ENCODE measurements at regions not wholly inside any gene's neighbourhood (a gene's known extent, or its start where the extent isn't known, plus 50 kb on each side); places are given as distances from the start of the nearest gene placed in this dataset.

DNA sequence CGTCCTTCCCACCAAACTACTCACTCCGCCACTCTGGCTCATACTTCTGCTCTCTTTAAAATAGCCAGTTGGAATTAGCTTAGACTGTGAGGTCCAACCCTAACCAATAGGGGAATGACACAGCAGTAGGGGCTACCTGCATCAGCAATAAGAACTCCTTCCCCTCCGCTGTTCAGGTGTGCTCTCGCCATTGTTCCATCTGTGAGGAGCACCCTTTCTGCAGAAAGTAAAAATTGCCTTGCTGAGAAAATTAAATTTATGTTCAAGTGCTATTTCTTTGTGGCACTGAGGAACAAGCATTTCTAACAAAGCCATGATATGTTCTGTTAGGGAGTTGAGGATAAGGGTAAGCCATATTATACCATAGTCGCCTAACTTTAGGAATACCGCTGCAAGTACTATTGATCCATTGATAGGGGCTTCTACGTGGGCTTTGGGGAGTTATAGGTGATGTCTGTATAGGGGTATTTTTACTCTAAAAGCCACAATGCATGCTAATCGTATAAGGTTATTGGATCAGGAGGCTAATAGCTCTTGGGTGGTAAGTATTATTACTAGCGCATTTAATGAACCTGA, 1269.5 kb downstream of the TYW1 start:
- no peak for DNase-seq

DNA sequence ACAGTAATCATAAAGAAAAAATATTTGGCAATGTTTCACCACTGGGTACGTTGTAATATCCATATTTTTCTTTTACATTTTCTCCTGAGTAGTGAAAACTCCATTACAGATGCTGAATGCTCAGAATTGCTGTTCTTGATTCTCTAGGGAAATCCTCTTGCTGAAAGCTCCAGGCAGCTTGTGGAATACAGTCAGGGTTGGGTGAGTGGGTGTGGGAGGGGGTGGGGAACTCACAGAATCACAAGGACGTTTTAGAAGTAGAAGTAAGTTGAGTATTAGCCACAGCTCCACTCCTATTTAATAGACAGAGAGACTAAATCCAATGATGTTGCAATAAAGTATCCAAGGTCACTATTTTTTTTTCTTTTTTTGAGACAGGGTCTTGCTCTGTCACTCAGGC, 1270.9 kb downstream of the TYW1 start:
- DNase-seq = no peak

DNA sequence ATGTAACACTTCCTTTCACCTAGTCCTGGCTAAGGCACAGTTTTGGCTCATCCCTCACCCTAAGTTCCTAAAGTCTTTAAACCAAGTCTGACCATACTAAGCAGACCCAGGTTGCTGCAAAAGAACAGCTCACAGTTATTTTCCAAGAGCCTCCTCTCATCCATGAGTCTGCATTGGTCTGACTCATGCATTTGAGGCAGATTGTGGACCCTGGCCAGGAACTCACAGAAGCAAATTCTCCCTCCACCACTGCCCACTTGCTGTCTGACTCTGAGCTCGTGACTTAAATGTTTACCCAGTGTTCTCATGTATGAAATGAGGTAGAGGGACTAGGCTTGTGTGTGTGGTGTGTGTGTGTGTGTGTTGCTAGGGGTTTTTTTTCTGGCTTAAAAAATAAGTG, 1272.8 kb downstream of the TYW1 start:
- no peak for DNase-seq

DNA sequence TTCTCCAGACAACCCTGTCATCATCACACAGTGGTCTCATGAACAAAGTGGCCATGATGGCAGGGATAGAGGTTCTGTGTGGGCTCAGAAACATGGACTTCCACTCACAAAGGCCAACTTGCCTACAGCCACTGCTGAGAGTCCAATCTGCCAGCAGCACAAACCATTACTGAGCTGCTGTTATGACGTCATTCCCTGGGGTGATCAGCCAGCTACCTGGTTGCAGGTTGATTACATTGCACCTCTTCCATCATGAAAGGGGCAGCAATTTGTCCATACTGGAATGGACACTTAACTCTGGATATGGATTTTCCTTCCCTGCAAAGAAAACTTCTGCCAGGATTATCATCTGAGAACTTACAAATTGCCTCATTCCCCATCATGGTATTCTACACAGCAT, 1275.9 kb downstream of the TYW1 start:
- no peak for DNase-seq

DNA sequence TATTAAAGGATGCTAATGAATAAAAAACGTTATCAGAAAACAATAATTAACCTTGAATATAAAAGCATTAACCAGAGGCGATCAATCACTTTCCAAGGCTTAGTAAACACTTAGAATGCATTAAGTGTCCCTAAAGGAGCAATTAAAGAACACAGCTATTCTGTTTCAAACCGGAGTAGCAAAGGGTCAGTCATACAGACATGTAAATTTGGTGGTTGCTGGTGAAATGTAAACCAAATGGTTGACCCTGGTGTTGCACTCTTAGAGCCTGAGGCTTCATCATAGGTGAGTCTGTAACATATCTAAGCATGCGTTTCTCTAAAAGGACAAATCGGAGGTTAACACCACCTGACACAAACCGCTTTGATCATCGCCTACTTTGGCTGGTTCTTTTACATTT, 1280.1 kb downstream of the TYW1 start:
- no peak for DNase-seq

DNA sequence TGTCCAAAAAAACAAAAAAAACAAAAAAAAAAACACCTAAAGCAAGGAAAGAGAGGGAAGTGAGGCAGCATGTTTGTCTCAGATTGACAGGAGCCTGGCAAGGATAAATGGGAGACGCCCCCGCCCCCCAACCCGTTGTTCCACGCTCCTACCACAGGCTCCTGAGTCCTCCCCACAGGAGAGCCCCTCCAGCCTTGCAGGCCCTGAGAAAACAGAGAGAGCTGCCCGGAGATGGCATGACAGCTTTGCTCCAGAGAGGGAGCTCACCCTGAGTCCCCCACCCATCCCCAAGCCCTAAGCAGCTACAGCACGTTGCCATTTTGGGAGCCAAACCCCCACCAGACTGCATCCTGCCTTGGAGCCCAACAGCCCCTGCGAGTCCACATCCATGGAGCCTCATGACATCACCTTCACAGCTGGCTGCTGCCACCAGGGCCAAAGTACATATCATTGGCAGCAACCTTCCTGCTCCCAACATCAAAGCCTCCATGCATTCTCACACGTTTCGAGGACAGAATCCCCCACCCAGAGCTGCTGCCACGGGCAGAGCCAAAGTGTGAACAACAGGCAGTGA, 1283.3 kb downstream of the TYW1 start:
- no peak for DNase-seq

DNA sequence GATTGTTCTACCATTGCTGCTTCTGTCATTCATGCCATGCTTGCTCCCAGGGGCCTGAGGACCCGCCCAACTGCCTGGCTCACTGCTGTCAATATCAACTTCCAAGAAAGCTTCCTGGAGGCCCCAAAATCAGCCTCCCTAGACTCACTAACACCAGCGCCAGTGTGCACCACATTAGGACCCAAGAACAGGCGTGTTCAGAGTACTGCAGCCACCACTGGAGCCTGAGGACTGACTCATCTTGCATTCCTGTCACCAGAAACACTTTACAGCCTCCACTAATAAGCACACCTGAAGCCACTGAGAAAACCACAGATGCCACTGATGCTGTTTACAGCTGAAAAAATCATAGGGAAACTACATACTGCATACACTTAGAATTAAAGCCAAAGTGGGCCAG, 1284.3 kb downstream of the TYW1 start:
- no peak for DNase-seq

DNA sequence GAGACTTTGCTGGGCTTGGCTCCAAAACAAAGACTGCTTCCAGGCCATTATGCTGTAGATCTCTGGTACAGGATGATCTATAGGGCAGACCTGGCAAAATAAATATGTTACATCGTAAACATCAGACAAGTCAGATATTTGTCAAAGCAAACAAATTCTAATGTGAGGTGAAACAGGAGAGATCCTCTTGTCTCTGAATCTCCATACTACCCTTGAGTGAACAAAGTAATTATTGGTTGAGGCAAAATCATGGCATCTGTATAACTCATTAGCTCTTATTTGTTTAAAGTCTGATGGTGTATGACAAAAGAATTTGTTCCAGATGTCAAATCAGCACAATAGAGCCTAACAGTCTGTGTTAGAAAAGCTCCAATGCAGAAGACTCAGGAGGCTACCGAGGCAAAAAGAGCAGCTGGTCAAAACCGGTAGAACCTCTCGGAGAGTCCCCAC, 1291.5 kb downstream of the TYW1 start:
- no peak for DNase-seq

DNA sequence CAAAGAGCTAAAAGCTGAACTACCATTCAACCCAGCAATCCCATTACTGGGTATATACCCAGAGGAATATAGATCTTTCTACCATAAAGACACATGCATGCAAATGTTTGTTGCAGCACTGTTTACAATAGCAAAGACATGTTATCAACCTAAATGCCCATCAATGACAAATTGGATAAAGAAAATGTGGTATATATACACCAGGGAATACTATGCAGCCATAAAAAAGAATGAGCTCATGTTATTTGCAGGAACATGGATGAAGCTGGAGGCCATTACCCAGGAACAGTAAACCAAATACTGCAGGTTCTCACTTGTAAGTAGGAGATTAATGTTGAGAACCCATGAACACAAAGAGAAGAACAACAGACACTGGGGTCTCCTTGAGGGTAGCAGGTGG, 1295.1 kb downstream of the TYW1 start:
- no peak for DNase-seq

DNA sequence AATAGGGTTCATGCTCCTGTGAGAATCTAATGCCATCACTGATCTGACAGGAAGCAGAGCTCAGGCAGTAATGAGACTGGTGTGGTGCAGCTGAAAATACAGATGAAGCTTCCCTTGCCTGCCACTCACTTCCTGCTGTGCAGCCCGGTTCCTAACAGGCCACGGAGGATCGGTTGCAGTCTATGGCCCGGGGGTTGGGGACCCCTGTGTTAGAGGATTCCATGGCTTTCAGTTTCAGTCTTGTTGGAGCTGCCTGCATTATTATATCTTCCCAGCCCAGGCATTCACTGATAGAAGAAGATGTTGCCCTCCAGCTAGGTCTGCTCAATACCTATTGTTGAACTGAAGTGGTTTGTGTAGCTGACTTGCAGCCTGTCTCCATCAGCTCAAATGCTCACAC, 1298.8 kb downstream of the TYW1 start:
- no peak for DNase-seq

DNA sequence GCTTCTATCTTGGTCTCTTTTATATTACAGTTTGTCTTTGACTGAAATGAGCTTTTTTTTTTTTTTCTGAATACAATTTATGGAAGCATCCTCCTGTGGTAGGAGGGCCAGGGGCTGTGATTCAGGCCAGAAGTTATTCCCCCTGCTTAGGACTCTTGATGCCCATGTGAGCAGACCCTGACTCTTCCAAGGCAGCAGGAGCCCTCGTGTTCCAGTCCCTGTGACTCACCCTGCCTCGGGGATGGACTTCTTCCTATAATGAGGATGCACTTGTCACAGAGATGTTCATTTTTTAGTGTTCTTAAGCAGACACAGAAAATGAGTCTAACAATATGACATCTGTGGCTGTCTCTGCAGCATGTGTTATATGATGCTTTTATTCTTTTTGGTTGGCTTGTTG, 1293.7 kb upstream of the AUTS2 start:
- no peak for DNase-seq

DNA sequence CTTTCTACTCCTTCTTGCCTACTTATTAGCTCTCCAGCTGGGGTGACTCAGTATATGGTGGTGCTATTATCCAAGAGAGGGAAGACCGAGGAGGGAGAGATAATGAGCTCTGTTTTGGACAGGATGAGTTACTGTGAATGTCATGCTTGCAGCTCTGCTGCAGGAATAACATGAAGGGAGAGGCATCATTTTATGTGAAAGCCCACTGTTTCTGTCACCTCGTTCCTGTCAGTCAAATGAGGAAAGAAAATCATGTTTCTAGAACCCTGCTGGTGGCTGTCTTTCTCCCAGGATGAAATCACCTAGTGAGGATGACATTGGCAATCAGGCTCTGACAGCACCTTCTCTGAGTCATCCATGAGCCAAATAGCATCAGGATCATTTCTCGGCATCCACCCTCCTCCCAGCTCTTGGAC, 1291.6 kb upstream of the AUTS2 start:
- no peak for DNase-seq

DNA sequence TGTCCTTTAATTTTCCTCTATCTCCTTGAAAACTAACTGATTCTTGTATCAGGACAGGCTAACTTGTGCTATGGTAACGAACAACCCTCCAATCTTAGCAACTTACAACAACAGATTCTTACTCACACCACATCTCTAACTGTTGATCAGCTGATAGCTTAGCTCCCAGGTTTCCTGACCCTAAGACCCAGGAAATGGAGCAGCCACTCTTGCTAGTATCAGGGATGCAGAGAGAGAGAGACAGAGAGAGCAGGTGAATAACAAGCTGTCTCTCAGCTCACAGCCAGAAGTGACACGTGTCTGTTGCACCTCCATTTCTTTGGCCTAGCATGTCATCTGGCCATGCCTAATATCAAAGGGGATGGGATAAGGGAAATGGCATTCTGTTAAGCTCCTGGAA, 1289.0 kb upstream of the AUTS2 start:
- no peak for DNase-seq

DNA sequence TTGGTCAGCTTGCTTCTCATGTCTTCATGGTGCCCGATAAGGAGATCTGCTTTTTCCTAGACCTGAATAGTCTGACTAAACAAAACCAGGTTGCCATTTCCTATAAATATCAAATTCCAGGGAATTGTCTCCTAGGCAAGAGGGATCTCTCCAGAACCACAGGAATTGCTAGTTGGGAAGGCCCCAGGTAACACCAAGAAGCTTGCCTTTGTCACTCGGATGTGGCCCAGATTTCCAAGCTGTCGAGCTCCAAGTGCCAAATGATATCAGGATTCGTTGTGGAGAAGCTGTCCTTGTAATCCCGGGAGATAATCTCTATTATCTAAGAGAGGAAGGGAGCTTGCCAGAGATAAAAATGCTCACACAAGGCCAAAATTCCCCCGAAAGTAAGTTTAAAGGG, 1288.5 kb upstream of the AUTS2 start:
- DNase-seq = no peak

DNA sequence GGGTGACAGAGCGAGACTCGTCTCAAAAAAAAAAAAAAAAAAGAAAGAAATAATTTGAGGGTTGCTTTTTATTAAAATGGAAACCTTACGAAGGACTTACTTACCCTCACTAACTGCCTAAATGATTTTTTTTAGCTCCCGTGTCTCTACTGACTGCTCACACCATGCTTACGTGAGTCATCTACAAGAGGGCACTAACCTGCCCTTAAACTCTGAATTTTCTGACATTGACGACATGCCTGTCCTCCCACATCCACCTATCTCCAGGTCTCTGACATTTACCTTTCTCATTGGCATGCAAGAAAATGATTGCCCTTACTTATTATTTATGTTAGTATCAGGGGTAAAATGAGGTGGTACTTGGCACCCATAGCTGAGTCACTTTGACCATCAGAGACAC, 1286.3 kb upstream of the AUTS2 start:
- no peak for DNase-seq

DNA sequence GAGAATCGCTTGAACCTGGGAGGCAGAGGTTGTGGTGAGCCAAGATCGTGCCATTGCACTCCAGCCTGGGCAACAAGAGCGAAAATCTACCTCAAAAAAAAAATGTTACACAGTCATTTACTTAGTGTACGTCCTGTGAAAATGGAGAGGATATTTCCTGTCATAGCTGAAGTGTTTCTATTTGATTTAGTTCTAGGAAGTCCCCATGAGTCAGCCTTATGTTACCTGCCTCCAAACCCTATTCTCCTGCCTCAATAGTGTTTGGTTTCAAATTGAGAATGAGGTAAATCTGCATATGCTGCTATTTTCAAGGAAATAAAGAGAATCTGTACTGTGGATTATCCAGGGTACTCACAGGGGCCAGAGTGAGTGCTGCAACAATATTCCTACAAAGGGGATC, 1284.5 kb upstream of the AUTS2 start:
- DNase-seq = no peak

DNA sequence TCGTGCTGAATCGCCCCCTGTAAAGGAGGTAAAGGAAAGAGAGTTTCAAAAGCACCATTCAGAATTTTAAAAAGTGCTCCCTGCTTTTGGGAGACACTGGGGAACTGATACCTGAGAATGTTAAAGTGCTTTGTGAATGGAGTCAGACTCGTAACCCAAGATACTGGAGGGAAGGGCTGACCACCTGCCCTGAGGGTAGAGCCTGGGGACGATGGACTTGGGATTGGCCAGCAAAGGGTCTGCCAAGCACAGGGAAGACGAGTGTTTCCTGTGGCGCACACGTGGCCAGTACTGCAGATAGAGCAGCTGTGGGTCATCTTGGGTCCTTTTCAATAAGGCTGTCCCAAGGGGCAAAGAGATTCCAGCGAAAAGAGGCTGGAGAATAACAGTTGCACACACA, 1284.1 kb upstream of the AUTS2 start:
- DNase-seq = no peak

DNA sequence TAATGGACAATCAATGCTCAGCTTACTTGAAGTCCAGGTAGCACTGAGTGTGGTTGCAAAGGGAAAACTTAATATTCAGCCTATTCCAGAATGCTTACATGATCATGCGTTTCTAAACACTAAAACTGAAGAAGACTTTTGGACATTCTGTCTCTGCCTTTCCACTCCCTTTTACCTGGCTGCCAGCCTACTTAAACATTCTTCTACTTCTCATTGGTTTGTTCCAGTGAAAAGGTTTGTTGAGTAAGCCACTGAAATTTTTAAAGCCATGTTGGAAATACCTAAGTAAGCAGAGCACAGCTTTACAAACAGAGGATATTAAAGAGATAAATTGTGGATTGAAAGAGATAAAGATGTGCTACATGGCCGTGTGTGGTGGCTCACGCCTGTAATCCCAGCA, 1280.8 kb upstream of the AUTS2 start:
- DNase-seq = no peak

DNA sequence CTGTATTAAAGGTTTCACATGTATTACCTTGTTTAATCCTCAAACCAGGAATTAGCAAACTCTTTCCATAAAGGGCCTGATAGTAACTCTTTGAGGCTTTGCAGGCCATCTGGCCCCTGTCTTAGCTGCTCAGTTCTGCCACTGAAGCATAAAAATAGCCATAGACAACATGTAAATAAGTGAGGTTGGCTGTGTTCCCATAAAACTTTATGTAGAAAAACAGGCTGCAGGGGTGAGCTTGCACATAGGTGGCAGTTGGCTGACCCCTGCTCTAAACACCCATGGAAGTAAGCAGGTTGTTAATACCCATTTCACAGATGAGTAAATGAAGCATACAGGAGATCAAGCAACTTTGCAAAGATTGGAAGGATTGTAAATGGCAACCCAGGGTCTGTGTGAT, 1279.2 kb upstream of the AUTS2 start:
- DNase-seq = no peak

DNA sequence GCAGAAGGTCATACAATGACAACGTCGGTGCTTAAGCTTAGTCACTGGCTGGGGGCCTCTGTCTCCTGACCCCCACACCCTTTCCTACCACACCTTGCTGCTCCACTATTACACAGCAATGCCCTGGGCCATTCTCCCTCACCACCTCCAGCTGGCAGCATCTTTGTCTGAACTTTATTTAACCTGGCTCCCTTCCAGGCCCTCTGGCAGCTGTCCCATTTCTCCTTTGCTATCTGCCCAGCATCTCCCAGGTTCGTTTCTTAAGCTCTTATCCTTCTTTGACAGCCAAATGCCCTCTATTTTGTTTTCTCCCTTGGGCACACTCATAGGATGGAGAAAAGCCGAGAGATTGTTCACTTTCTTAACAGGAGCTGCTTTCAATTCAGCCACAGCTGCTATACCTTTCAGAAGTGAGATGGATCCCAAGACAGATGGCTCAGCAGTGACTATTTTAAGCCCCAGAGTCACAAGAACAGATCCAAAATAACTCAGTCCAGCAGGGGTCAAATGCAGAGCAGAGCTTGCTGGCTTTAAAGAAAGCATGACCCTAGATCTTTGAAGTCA, 1277.1 kb upstream of the AUTS2 start:
- DNase-seq = no peak

DNA sequence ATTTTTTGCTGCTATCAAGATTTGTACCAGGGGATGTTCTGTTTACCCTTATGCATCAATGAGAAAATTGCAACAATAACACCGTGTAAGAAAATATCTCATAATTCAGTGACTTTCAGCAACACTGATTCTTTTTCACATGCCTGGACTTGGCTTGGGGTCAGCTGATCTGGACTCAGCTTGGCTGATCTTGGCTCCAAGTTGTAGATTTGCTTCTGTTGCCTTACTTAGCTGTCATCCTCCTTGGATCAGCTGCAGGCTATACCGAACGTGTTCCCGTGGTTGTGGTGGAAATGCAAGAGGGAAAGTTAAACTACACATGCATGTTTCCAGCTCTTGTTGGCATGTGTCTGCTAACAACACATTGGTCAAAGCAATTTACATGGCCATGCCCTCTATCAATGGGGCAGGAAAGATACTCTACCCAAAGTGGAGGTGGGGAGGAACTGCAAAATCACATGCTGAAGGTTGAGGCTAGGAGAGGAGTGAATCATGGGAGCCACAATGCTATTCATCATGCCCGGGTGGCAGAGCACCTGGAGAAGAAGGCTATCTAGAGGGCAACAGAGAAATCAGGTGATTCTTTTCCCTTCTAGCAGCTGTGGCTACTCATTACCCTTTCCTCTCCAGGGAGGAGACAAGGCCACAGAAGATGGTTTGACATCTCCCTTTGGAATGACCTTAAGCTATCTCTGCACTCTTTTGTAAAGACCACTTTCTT, 1276.3 kb upstream of the AUTS2 start:
- no peak for DNase-seq

DNA sequence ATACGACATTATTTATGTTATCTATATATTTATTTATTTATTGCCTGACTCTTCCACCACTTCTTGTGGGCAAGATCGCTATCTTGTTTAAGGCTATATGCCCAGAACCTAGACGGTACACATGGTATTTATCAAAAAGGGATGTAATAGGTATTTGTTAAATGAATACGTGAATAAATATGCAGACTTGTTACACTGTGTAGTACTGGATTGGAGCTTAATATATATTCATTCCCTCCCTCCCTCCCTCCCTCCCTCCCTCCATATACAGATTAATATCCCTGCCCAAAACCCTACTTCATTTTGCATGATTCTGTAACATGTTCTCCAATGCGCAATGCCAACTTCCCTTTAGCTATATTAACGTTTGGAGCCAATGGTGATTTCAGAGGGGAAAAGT, 1273.7 kb upstream of the AUTS2 start:
- DNase-seq = no peak

DNA sequence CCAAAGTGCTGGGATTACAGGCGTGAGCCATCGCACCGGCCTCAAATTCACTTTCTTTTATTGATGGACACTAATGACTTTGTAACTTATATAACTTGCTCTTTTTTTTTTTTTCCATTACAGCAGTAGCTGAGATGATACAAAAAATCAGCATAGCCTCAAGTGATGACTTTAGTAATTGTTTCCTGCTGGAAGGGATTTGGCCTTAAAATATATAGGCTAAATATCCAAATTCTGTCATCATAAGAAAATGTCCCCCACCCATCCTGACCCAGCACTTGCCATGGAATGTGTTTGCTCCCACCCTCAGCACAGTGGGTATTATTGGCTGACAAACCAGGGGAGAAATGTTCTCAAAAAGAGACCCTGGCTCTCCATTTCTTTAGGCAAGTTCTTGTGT, 1264.1 kb upstream of the AUTS2 start:
- no peak for DNase-seq

DNA sequence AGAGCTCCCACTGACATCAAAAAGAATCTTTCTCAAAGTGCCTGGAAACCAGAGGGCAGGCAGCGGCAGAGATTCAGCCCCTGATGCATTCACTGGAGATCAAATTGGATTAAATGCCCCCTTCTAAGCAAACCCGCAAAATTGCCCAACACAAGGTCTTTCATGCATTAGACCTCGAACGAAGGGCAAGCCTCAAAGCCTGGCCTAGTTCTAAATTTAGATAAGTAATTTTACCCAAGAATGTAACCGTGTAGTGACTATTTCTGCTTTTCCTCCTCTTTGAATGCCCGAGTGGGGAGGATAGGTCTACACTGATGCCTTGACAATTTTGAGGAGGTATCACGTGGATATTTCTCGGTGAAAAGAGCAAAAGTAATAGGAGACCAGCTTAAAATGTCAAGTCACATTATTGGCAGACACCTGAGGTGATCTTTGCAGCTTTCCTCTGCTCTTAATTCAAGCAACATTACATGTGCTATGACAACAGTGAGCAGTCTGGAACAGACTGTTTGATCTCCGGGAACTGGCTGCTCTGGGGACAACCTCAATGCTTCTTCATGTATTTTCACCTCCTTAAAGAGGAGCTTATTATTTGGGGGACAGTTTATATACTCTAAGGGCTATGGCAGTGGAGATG, 1263.5 kb upstream of the AUTS2 start:
- DNase-seq = no peak

All from stimulated activated CD4-positive, alpha-beta T cell treated with anti-CD3 and anti-CD28 coated beads, Interleukin-15, amount 100 ng/mL, for 24 hours (primary cell).